ENCODE measurements at regions not wholly inside any gene's neighbourhood (a gene's known extent, or its start where the extent isn't known, plus 50 kb on each side); places are given as distances from the start of the nearest gene placed in this dataset.

- no peak for DNase-seq (ENCODE audit: low read depth, low spot score)
- H3K27ac ChIP-seq: no peak overlapping the region
- TF ChIP-seq EZH2 (IDR thresholded peaks at IDR 0.05): no peak
- no peak for TF ChIP-seq POLR2AphosphoS5 (IDR thresholded peaks at IDR 0.05; ENCODE audit: borderline replicate concordance, low read depth, low read length)
- no peak for TF ChIP-seq FOXP2 (optimal IDR thresholded peaks at IDR 0.05; ENCODE audit: control extremely low read depth, extremely low read length, insufficient read depth)
- H3K4me3 ChIP-seq: no peak overlapping the region
- no peaks in the 10 kb centered on the region for H3K36me3 ChIP-seq (ENCODE audit: insufficient read depth, low read length)
- H3K9me3 ChIP-seq (ENCODE audit: low read depth, low read length): no peaks in the 10 kb centered on the region
- no peak overlapping the region for H3K9ac ChIP-seq (ENCODE audit: insufficient read length)
Observed at GRCh38 chr3:30193625-30194044, 412.8 kb upstream of the TGFBR2 start.

GRCh38 chr3:30195352-30195751 is 411.0 kb upstream of the TGFBR2 start:
- DNase-seq (ENCODE audit: low read depth, low spot score): no peak
- H3K9me3 ChIP-seq (ENCODE audit: low read depth, low read length): no peaks in the 10 kb centered on the region
- H3K27ac ChIP-seq: no peak overlapping the region
- no peak overlapping the region for H3K4me3 ChIP-seq
- no peak for TF ChIP-seq FOXP2 (optimal IDR thresholded peaks at IDR 0.05; ENCODE audit: control extremely low read depth, extremely low read length, insufficient read depth)
- TF ChIP-seq POLR2AphosphoS5 (IDR thresholded peaks at IDR 0.05; ENCODE audit: borderline replicate concordance, low read depth, low read length): no peak
- no peak for TF ChIP-seq EZH2 (IDR thresholded peaks at IDR 0.05)
- H3K9ac ChIP-seq (ENCODE audit: insufficient read length): no peak overlapping the region
- H3K36me3 ChIP-seq (ENCODE audit: insufficient read depth, low read length): no peaks in the 10 kb centered on the region

GRCh38 chr3:30198162-30198561 is 408.2 kb upstream of the TGFBR2 start:
- Histone ChIP-seq H3K9me3 (ENCODE audit: low read depth, low read length) (no peaks in the 10 kb centered on the region), H3K27ac (no peak overlapping the region), H3K9ac (ENCODE audit: insufficient read length) (no peak overlapping the region), H3K36me3 (ENCODE audit: insufficient read depth, low read length) (no peaks in the 10 kb centered on the region), H3K4me3 (no peak overlapping the region)
- no peak for TF ChIP-seq EZH2 (IDR thresholded peaks at IDR 0.05)
- TF ChIP-seq FOXP2 (optimal IDR thresholded peaks at IDR 0.05; ENCODE audit: control extremely low read depth, extremely low read length, insufficient read depth): no peak
- TF ChIP-seq POLR2AphosphoS5 (IDR thresholded peaks at IDR 0.05; ENCODE audit: borderline replicate concordance, low read depth, low read length): no peak
- DNase-seq (ENCODE audit: low read depth, low spot score): no peak

- H3K27ac ChIP-seq: no peak overlapping the region
- H3K9me3 ChIP-seq (ENCODE audit: low read depth, low read length): no peaks in the 10 kb centered on the region
- no peak overlapping the region for H3K4me3 ChIP-seq
- DNase-seq (ENCODE audit: low read depth, low spot score): peak; percentile 26
- TF ChIP-seq FOXP2 (optimal IDR thresholded peaks at IDR 0.05; ENCODE audit: control extremely low read depth, extremely low read length, insufficient read depth) (no peak), POLR2AphosphoS5 (IDR thresholded peaks at IDR 0.05; ENCODE audit: borderline replicate concordance, low read depth, low read length) (no peak), EZH2 (IDR thresholded peaks at IDR 0.05) (no peak)
- H3K9ac ChIP-seq (ENCODE audit: insufficient read length): no peak overlapping the region
- no peaks in the 10 kb centered on the region for H3K36me3 ChIP-seq (ENCODE audit: insufficient read depth, low read length)
Observed at GRCh38 chr3:30199096-30199759, 407.2 kb upstream of the TGFBR2 start.

- Histone ChIP-seq H3K4me3 (no peak overlapping the region), H3K36me3 (ENCODE audit: insufficient read depth, low read length) (no peaks in the 10 kb centered on the region), H3K27ac (no peak overlapping the region), H3K9ac (ENCODE audit: insufficient read length) (no peak overlapping the region), H3K9me3 (ENCODE audit: low read depth, low read length) (no peaks in the 10 kb centered on the region)
- no peak for TF ChIP-seq FOXP2 (optimal IDR thresholded peaks at IDR 0.05; ENCODE audit: control extremely low read depth, extremely low read length, insufficient read depth)
- TF ChIP-seq POLR2AphosphoS5 (IDR thresholded peaks at IDR 0.05; ENCODE audit: borderline replicate concordance, low read depth, low read length): no peak
- TF ChIP-seq EZH2 (IDR thresholded peaks at IDR 0.05): no peak
- DNase-seq (ENCODE audit: low read depth, low spot score): no peak
Observed at GRCh38 chr3:30199855-30200254, 406.5 kb upstream of the TGFBR2 start.

GRCh38 chr3:30201715-30202114 is 404.7 kb upstream of the TGFBR2 start:
- no peaks in the 10 kb centered on the region for H3K36me3 ChIP-seq (ENCODE audit: insufficient read depth, low read length)
- no peaks in the 10 kb centered on the region for H3K9me3 ChIP-seq (ENCODE audit: low read depth, low read length)
- TF ChIP-seq POLR2AphosphoS5 (IDR thresholded peaks at IDR 0.05; ENCODE audit: borderline replicate concordance, low read depth, low read length) (no peak), EZH2 (IDR thresholded peaks at IDR 0.05) (no peak)
- H3K4me3 ChIP-seq: no peak overlapping the region
- no peak for DNase-seq (ENCODE audit: low read depth, low spot score)
- H3K27ac ChIP-seq: no peak overlapping the region
- no peak overlapping the region for H3K9ac ChIP-seq (ENCODE audit: insufficient read length)

- H3K4me3 ChIP-seq: no peak overlapping the region
- no peak overlapping the region for H3K9ac ChIP-seq (ENCODE audit: insufficient read length)
- TF ChIP-seq FOXP2 (optimal IDR thresholded peaks at IDR 0.05; ENCODE audit: control extremely low read depth, extremely low read length, insufficient read depth): no peak
- no peak for TF ChIP-seq POLR2AphosphoS5 (IDR thresholded peaks at IDR 0.05; ENCODE audit: borderline replicate concordance, low read depth, low read length)
- no peak for TF ChIP-seq EZH2 (IDR thresholded peaks at IDR 0.05)
- no peaks in the 10 kb centered on the region for H3K36me3 ChIP-seq (ENCODE audit: insufficient read depth, low read length)
- H3K9me3 ChIP-seq (ENCODE audit: low read depth, low read length): no peaks in the 10 kb centered on the region
- no peak for DNase-seq (ENCODE audit: low read depth, low spot score)
- H3K27ac ChIP-seq: no peak overlapping the region
Observed at GRCh38 chr3:30203301-30203700, 403.1 kb upstream of the TGFBR2 start.

- Histone ChIP-seq H3K9me3 (ENCODE audit: low read depth, low read length) (no peaks in the 10 kb centered on the region), H3K9ac (ENCODE audit: insufficient read length) (no peak overlapping the region), H3K36me3 (ENCODE audit: insufficient read depth, low read length) (no peaks in the 10 kb centered on the region), H3K27ac (no peak overlapping the region), H3K4me3 (no peak overlapping the region)
- no peak for DNase-seq (ENCODE audit: low read depth, low spot score)
- TF ChIP-seq POLR2AphosphoS5 (IDR thresholded peaks at IDR 0.05; ENCODE audit: borderline replicate concordance, low read depth, low read length) (no peak), FOXP2 (optimal IDR thresholded peaks at IDR 0.05; ENCODE audit: control extremely low read depth, extremely low read length, insufficient read depth) (no peak), EZH2 (IDR thresholded peaks at IDR 0.05) (no peak)
Observed at GRCh38 chr3:30204126-30204525, 402.3 kb upstream of the TGFBR2 start.

- Histone ChIP-seq H3K9me3 (ENCODE audit: low read depth, low read length) (no peaks in the 10 kb centered on the region), H3K9ac (ENCODE audit: insufficient read length) (no peak overlapping the region), H3K4me3 (no peak overlapping the region), H3K27ac (no peak overlapping the region), H3K36me3 (ENCODE audit: insufficient read depth, low read length) (no peaks in the 10 kb centered on the region)
- DNase-seq (ENCODE audit: low read depth, low spot score): no peak
- no peak for TF ChIP-seq FOXP2 (optimal IDR thresholded peaks at IDR 0.05; ENCODE audit: control extremely low read depth, extremely low read length, insufficient read depth)
- TF ChIP-seq POLR2AphosphoS5 (IDR thresholded peaks at IDR 0.05; ENCODE audit: borderline replicate concordance, low read depth, low read length): no peak
- no peak for TF ChIP-seq EZH2 (IDR thresholded peaks at IDR 0.05)
Observed at GRCh38 chr3:30206051-30206450, 400.4 kb upstream of the TGFBR2 start.
